Myocyte (in vitro differentiated cells): ENCODE measurements at regions not wholly inside any gene's neighbourhood (a gene's known extent, or its start where the extent isn't known, plus 50 kb on each side); places are given as distances from the start of the nearest gene placed in this dataset.

ENCODE experiments used
- DNase-seq: peaks from one replicate; pipeline ENCODE4 v3.0.0-alpha.2; 2012; ENCODE audit warnings: low read depth

- DNase-seq = no peak
Observed at GRCh38 chr2:200054681-200055468, 99.5 kb downstream of the MAIP1 start.

GRCh38 chr2:200056105-200056504, 100.7 kb downstream of the MAIP1 start:
- no peak for DNase-seq

- DNase-seq = no peak
Observed at GRCh38 chr2:200063155-200063554, 107.8 kb downstream of the MAIP1 start.

GRCh38 chr2:200064879-200065278, 109.5 kb downstream of the MAIP1 start:
- DNase-seq = no peak

- DNase-seq = peak; percentile 94
Observed at GRCh38 chr2:200065477-200065876, 110.1 kb downstream of the MAIP1 start.

- DNase-seq = no peak
Observed at GRCh38 chr2:200066417-200066816, 111.0 kb downstream of the MAIP1 start.

GRCh38 chr2:200068642-200069041, 113.3 kb downstream of the MAIP1 start:
- no peak for DNase-seq

GRCh38 chr2:200077210-200077650, 121.8 kb downstream of the MAIP1 start:
- DNase-seq = peak; percentile 57

- no peak for DNase-seq
Observed at GRCh38 chr2:200077838-200078237, 122.5 kb downstream of the MAIP1 start.

GRCh38 chr2:200079356-200079755, 124.0 kb downstream of the MAIP1 start:
- DNase-seq = no peak

- no peak for DNase-seq
Observed at GRCh38 chr2:200081236-200081635, 125.9 kb downstream of the MAIP1 start.

GRCh38 chr2:200081811-200082210, 126.4 kb downstream of the MAIP1 start:
- no peak for DNase-seq

- DNase-seq = no peak
Observed at GRCh38 chr2:200084036-200084435, 128.7 kb downstream of the MAIP1 start.

- no peak for DNase-seq
Observed at GRCh38 chr2:200086911-200087310, 131.5 kb downstream of the MAIP1 start.

GRCh38 chr2:200087451-200087850, 132.1 kb downstream of the MAIP1 start:
- DNase-seq = no peak

- DNase-seq = peak; percentile 13
Observed at GRCh38 chr2:200089040-200089755, 133.8 kb downstream of the MAIP1 start.

GRCh38 chr2:200089756-200090109, 134.4 kb downstream of the MAIP1 start:
- no peak for DNase-seq

GRCh38 chr2:200090683-200091082, 135.3 kb downstream of the MAIP1 start:
- DNase-seq = no peak

GRCh38 chr2:200091126-200091525, 135.7 kb downstream of the MAIP1 start:
- DNase-seq = no peak

- DNase-seq = no peak
Observed at GRCh38 chr2:200092235-200092634, 136.9 kb downstream of the MAIP1 start.

- no peak for DNase-seq
Observed at GRCh38 chr2:200095436-200095835, 140.1 kb downstream of the MAIP1 start.

GRCh38 chr2:200099256-200099655, 143.9 kb downstream of the MAIP1 start:
- no peak for DNase-seq

GRCh38 chr2:200100027-200100426, 144.6 kb downstream of the MAIP1 start:
- DNase-seq = no peak
